PC-9 (cell line): ENCODE measurements at regions not wholly inside any gene's neighbourhood (a gene's known extent, or its start where the extent isn't known, plus 50 kb on each side); places are given as distances from the start of the nearest gene placed in this dataset.

Experiments used
- EZH2 ChIP-seq: fragments of 200-600 bp; sonication (generic); IDR thresholded peaks from 2 replicates; pipeline ENCODE4 v1.8.0; 2017; ENCODE audit warnings: antibody characterized with exemption, low read depth
- TF ChIP-seq, protein P1 (sequence below): fragments of 200-600 bp; sonication (generic); conservative IDR thresholded peaks from 2 replicates; pipeline ENCODE4 v1.6.1; 2017; ENCODE audit warnings: mixed run types, antibody characterized with exemption, mild to moderate bottlenecking, moderate library complexity

DNA sequence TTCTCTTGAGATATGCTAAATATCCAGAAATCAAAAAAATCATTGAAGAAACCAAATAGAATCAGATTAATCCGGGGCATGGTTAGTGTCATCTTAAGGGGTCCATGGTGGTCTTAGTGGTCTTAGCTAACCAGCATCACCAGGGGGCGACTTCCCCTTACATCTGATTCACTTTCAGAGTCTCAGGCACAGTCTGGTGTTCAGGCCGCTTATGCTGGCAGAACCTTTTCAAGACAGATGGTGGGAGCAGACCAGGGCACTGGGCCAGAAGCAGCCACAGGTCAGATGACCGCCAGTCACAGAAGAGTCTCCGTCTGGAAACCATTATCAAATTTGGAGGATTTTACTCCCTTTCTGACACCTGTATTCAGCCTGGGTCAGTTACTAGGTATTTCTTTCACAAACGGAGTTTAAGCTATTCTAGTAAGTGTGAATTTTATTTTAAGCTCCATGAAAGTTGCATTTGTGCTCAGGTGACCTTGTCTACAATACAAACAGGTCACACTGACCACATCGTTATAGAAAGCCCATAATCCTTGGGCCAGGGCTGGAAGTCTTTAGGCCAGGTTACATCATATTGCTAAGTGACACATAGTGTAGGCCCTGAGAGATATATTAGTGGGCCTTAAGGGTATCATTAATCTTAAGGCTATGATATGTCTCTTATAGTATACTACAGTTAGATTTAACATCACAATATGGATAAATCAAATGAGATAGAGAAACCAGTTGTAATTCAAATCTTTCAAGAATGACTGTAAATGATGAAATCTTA is 365.5 kb downstream of the GBE1 start:
- TF ChIP-seq EZH2 = no peak
- TF ChIP-seq, protein P1, sequence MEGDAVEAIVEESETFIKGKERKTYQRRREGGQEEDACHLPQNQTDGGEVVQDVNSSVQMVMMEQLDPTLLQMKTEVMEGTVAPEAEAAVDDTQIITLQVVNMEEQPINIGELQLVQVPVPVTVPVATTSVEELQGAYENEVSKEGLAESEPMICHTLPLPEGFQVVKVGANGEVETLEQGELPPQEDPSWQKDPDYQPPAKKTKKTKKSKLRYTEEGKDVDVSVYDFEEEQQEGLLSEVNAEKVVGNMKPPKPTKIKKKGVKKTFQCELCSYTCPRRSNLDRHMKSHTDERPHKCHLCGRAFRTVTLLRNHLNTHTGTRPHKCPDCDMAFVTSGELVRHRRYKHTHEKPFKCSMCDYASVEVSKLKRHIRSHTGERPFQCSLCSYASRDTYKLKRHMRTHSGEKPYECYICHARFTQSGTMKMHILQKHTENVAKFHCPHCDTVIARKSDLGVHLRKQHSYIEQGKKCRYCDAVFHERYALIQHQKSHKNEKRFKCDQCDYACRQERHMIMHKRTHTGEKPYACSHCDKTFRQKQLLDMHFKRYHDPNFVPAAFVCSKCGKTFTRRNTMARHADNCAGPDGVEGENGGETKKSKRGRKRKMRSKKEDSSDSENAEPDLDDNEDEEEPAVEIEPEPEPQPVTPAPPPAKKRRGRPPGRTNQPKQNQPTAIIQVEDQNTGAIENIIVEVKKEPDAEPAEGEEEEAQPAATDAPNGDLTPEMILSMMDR = no peak
